Endothelial cell of umbilical vein (primary cell): ENCODE measurements at regions not wholly inside any gene's neighbourhood (a gene's known extent, or its start where the extent isn't known, plus 50 kb on each side); places are given as distances from the start of the nearest gene placed in this dataset.

Source experiments
- BruUV-seq: library from RNA; stranded (reverse); fragments of 400-500 nt; replicated peaks from 2 replicates; lab custom pipeline; 2021; lab: Mats Ljungman, UMichigan
- CTCF ChIA-PET: fragments of 300-600, 350-600 bp; sonication (Branson Sonifier 250); formaldehyde crosslinking; loops from one replicate; lab custom pipeline; 2021; ENCODE audit warnings: antibody characterized with exemption, inconsistent platforms; lab: Charles Lee
- POLR2A ChIA-PET: fragments of 300-600, 350-600 bp; sonication (Branson Sonifier 250); formaldehyde crosslinking; loops from one replicate; lab custom pipeline; 2021; ENCODE audit warnings: antibody characterized with exemption, inconsistent platforms; lab: Charles Lee
- DNase-seq: peaks from one replicate; pipeline ENCODE4 v3.0.0-alpha.2; 2011; ENCODE audit warnings: low read depth, low spot score
- FAIRE-seq: peaks from 2 replicates; lab custom pipeline; 2011; peaks lifted over from hg19 to GRCh38; lab: Jason Lieb, UNC
- H2AFZ ChIP-seq: 2 replicates; pipeline ENCODE4 v1.6.0; 2012; ENCODE audit warnings: low read depth, low read length, control low read depth, inconsistent platforms
- H3K27ac ChIP-seq: 2 replicates; pipeline ENCODE4 v1.5.1; 2011; ENCODE audit warnings: low read depth, mild to moderate bottlenecking, control low read depth, low read length, moderate library complexity; ENCODE audit not compliant: insufficient read depth
- H3K27me3 ChIP-seq, 2 experiments: 2 replicates each; pipeline versions ENCODE4 v1.6.0 to v1.6.1; 2011; ENCODE audit warnings: low read length in 2 of 2, mixed read lengths in 1 of 2; ENCODE audit not compliant: control insufficient read depth in 2 of 2, insufficient read depth in 2 of 2
- H3K36me3 ChIP-seq, 2 experiments: 2 replicates in 1 of 2; 3 replicates in 1 of 2; pipeline ENCODE4 v1.5.1; 2011; ENCODE audit warnings: low read length in 2 of 2, mild to moderate bottlenecking in 1 of 2, moderate library complexity in 1 of 2; ENCODE audit not compliant: control insufficient read depth in 2 of 2, insufficient read depth in 2 of 2; ENCODE audit errors: extremely low read depth in 1 of 2
- H3K4me1 ChIP-seq: 3 replicates; pipeline ENCODE4 v1.5.1; 2011; ENCODE audit warnings: mild to moderate bottlenecking, low read length; ENCODE audit not compliant: control insufficient read depth, insufficient read depth; ENCODE audit errors: extremely low read depth
- H3K4me2 ChIP-seq: 2 replicates; pipeline ENCODE4 v1.6.1; 2011; ENCODE audit warnings: low read length, control low read depth, mixed read lengths; ENCODE audit not compliant: insufficient read depth
- H3K4me3 ChIP-seq, 3 experiments: fragments of 200-600 bp in 1 of 3; sonication (generic), shearing (Covaris generic) in 1 of 3; replicated peaks in 1 of 3; 2 replicates each; pipeline ENCODE4 v1.5.1; 2011 to 2016; ENCODE audit warnings: control low read depth in 3 of 3, low read length in 3 of 3, mild to moderate bottlenecking in 2 of 3, inconsistent platforms in 1 of 3, low read depth in 1 of 3, moderate library complexity in 1 of 3; ENCODE audit not compliant: insufficient read depth in 1 of 3
- H3K79me2 ChIP-seq: 2 replicates; pipeline ENCODE4 v1.6.0; 2012; ENCODE audit warnings: low read length, inconsistent platforms; ENCODE audit not compliant: control insufficient read depth, insufficient read depth
- H3K9ac ChIP-seq: replicated peaks from 2 replicates; pipeline ENCODE3; 2011; ENCODE audit warnings: low read length, control low read depth; ENCODE audit not compliant: insufficient read depth; ENCODE audit errors: extremely low read depth
- H3K9me1 ChIP-seq: replicated peaks from 3 replicates; pipeline ENCODE4 v1.6.0; 2011; ENCODE audit warnings: mild to moderate bottlenecking, low read length; ENCODE audit not compliant: control insufficient read depth, insufficient read depth; ENCODE audit errors: extremely low read depth
- H3K9me3 ChIP-seq: replicated peaks from 2 replicates; pipeline ENCODE4 v1.5.1; 2012; ENCODE audit warnings: low read length, inconsistent platforms; ENCODE audit not compliant: control insufficient read depth, insufficient read depth
- H4K20me1 ChIP-seq: replicated peaks from 2 replicates; pipeline ENCODE3; 2011; ENCODE audit warnings: mild to moderate bottlenecking, low read length; ENCODE audit not compliant: control insufficient read depth, insufficient read depth; ENCODE audit errors: extremely low read depth
- EZH2 ChIP-seq: IDR thresholded peaks from 2 replicates; pipeline ENCODE4 v1.6.1; 2012; ENCODE audit warnings: borderline replicate concordance, low read depth, mild to moderate bottlenecking, moderate library complexity, low read length, inconsistent platforms; ENCODE audit not compliant: severe bottlenecking
- FOS ChIP-seq: IDR thresholded peaks from 2 replicates; pipeline ENCODE4 v1.6.1; 2011; ENCODE audit warnings: mild to moderate bottlenecking, low read length, moderate library complexity, borderline replicate concordance; ENCODE audit not compliant: insufficient read depth
- GATA2 ChIP-seq: IDR thresholded peaks from 2 replicates; pipeline ENCODE4 v1.7.0; 2011; ENCODE audit warnings: low read depth, mild to moderate bottlenecking, moderate library complexity, mixed read lengths, low read length; ENCODE audit not compliant: insufficient read length, insufficient read depth
- JUN ChIP-seq: IDR thresholded peaks from 2 replicates; pipeline ENCODE4 v1.6.1; 2011; ENCODE audit warnings: borderline replicate concordance, low read depth; ENCODE audit not compliant: insufficient read length, insufficient read depth
- MYC ChIP-seq: IDR thresholded peaks from one replicate; pipeline ENCODE4 v1.6.1; 2011; ENCODE audit warnings: mild to moderate bottlenecking, low read depth, low read length
- POLR2A ChIP-seq: IDR thresholded peaks from 2 replicates; pipeline ENCODE4 v1.6.1; 2012; ENCODE audit warnings: low read depth, mild to moderate bottlenecking, control low read depth, low read length
- POLR2AphosphoS5 ChIP-seq: IDR thresholded peaks from 2 replicates; pipeline ENCODE4 v1.6.1; 2012; ENCODE audit warnings: low read depth, mild to moderate bottlenecking, control low read depth, low read length, moderate library complexity; ENCODE audit not compliant: insufficient read depth
- dilution Hi-C: fragments of 300-500 bp; cut with MboI; formaldehyde crosslinking; loops from one replicate; pipeline ENCODE4 v1.15.0; 2019; ENCODE audit warnings: low sequenced_read_pairs; ENCODE audit not compliant: extremely low pct_ligation_motif_present
- intact Hi-C: fragments of 100-400 bp; cut with micrococcal nuclease; formaldehyde crosslinking; loops from one replicate; pipeline ENCODE4 v1.10.0; 2022
- TF ChIP-seq, protein P1 (sequence below): IDR thresholded peaks from 2 replicates; pipeline ENCODE4 v1.6.1; 2011; ENCODE audit not compliant: insufficient read depth, insufficient read length
- TF ChIP-seq, protein P2 (sequence below), 2 donors: IDR thresholded peaks; 1 replicate in 1 of 2; 2 replicates in 1 of 2; pipeline ENCODE4 v1.5.1; 2011; ENCODE audit warnings: low read length in 2 of 2, mild to moderate bottlenecking in 2 of 2, moderate library complexity in 2 of 2, control low read depth in 1 of 2, inconsistent platforms in 1 of 2, low read depth in 1 of 2; ENCODE audit not compliant: insufficient read depth in 1 of 2; ENCODE audit errors: extremely low read depth in 1 of 2

DNA sequence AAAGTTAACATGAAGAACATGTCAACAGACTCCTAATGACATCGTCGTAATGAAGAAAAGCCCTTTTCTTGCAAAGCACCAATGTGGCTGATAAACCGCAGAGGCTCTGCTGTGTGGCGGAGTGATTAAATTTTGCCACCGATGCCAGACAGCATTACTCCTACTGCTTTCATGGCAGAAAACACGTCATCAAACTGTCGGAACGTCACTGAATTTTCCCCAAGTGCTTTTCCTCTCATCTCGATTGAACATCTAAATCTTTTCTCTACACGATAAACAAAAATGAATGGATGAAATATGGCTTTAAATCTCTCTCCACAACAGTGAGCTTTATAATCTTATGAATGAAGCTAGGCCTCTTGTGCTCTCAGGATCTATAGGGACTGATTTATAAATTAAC lies 159.8 kb upstream of the REG3G start:
- no peak for TF ChIP-seq EZH2
- TF ChIP-seq JUN, result no peak
- TF ChIP-seq, protein P1, sequence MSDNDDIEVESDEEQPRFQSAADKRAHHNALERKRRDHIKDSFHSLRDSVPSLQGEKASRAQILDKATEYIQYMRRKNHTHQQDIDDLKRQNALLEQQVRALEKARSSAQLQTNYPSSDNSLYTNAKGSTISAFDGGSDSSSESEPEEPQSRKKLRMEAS, result no peak
- TF ChIP-seq, protein P2, sequence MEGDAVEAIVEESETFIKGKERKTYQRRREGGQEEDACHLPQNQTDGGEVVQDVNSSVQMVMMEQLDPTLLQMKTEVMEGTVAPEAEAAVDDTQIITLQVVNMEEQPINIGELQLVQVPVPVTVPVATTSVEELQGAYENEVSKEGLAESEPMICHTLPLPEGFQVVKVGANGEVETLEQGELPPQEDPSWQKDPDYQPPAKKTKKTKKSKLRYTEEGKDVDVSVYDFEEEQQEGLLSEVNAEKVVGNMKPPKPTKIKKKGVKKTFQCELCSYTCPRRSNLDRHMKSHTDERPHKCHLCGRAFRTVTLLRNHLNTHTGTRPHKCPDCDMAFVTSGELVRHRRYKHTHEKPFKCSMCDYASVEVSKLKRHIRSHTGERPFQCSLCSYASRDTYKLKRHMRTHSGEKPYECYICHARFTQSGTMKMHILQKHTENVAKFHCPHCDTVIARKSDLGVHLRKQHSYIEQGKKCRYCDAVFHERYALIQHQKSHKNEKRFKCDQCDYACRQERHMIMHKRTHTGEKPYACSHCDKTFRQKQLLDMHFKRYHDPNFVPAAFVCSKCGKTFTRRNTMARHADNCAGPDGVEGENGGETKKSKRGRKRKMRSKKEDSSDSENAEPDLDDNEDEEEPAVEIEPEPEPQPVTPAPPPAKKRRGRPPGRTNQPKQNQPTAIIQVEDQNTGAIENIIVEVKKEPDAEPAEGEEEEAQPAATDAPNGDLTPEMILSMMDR (IDR thresholded peaks at IDR 0.05; ENCODE audit: extremely low read depth in 1 of 2, insufficient read depth in 1 of 2, low read depth in 1 of 2, low read length in 2 of 2), result no peak
- TF ChIP-seq GATA2, result no peak
- TF ChIP-seq MYC, result no peak
- TF ChIP-seq FOS, result no peak
- no peak for TF ChIP-seq POLR2AphosphoS5
- TF ChIP-seq POLR2A, result no peak
- no peak overlapping the region for H3K9ac ChIP-seq
- no peaks in the 10 kb centered on the region for H3K79me2 ChIP-seq
- H4K20me1 ChIP-seq, result no peaks in the 10 kb centered on the region
- no peak overlapping the region for H3K27ac ChIP-seq
- H3K9me1 ChIP-seq, result no peaks in the 10 kb centered on the region
- CTCF ChIA-PET, result no interaction called here
- no peak overlapping the region for H3K4me3 ChIP-seq
- intact Hi-C loops (loop anchor here (10.0 kb wide), 1 partner anchor 109 kb away; no protein-coding TSS in a partner anchor), dilution Hi-C loops (no loop called here)
- POLR2A ChIA-PET, result no interaction called here
- FAIRE-seq (no peak), DNase-seq (no peak)
- H3K36me3 ChIP-seq, result no peaks in the 10 kb centered on the region
- BruUV-seq, result no TSS peak
- H3K4me2 ChIP-seq, result no peak overlapping the region
- no peak overlapping the region for H2AFZ ChIP-seq
- no peaks in the 10 kb centered on the region for H3K9me3 ChIP-seq
- H3K27me3 ChIP-seq, result no peaks in the 10 kb centered on the region
- H3K4me1 ChIP-seq, result no peaks in the 10 kb centered on the region
